HG03139 (cell line): ENCODE measurements at regions not wholly inside any gene's neighbourhood (a gene's known extent, or its start where the extent isn't known, plus 50 kb on each side); places are given as distances from the start of the nearest gene placed in this dataset.
"Not testable (repeated sequence)": the region's sequence is repeated elsewhere in the genome, so short reads cannot be mapped to it uniquely, and the experiment has no call there.

Experiments
- ATAC-seq: cut with Tn5 transposase; IDR thresholded peaks from one replicate; pipeline ENCODE4 v1.9.1; 2021; ENCODE audit not compliant: unreplicated experiment

DNA sequence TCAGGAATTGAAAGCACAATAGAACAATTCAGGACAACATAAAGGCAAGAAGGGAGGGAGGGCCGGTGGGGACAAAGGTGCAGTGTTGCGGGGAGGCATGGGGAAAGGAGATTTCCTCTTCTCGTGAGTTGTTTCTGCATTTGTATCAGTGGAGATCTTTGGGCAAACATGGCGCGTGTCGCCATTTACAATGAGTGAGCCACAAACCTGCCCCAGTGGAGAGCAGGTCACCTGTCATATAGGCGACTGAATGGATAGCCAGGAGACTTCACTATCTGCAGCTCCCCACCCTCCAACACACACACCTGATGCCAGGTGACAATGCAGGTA, 87.7 kb upstream of the SLC45A1 start:
- ATAC-seq, result no peak

DNA sequence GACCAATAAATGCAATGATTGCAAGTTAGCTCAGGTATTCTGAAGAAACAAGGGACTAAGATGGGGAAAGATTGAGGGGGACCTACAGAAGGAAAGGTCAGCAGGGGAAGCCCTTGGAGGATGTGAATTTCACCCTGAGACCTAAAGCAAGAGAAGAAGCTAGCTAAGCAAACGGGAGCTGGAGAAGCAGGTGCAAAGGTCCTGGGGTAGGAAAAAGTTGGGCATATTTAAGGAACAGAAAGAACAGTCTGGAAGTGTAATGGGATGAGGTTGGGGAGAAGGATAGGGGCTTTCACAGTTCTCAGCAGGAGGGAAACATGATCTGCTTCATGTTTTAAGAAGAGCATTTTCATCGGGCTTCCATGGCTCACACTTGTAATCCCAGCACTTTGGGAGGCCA, 89.7 kb upstream of the SLC45A1 start:
- ATAC-seq, result no peak

DNA sequence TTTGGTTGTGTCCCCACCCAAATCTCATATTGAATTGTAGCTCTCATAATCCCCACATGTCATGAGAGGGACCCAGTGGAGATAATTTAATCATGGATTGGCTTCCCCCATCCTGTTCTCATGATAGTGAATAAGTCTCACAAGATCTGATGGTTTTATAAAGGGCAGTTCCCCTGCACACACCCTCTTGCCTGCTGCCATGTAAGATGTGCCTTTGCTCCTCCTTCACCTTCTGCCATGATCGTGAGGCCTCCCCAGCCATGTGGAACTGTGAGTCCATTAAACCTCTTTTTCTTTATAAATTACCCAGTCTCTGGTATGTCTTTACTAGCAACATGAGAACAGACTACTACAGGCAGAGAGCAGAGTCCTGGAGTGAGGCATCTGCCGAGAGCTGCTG, 90.2 kb upstream of the SLC45A1 start:
- ATAC-seq, result not testable (repeated sequence)

DNA sequence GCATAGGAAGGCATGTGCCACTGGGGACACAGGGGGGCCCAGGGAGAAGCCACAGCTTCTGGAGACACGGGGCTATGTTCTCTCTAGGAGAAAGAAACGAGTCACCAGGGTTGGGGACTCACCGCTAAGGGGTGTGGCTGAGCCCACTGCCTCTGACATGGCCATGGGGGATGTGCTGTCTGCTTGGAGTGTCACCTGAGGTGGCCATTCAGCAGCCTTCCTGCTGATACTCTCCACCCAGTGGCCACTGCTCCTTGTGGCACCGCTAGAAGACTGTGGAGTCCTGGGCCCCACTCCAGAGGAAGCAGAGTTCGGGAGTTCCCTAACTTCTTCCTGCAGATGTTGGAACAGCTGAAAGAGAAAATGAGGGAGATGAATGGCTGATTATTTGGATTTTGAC, 91.2 kb upstream of the SLC45A1 start:
- ATAC-seq, result no peak

DNA sequence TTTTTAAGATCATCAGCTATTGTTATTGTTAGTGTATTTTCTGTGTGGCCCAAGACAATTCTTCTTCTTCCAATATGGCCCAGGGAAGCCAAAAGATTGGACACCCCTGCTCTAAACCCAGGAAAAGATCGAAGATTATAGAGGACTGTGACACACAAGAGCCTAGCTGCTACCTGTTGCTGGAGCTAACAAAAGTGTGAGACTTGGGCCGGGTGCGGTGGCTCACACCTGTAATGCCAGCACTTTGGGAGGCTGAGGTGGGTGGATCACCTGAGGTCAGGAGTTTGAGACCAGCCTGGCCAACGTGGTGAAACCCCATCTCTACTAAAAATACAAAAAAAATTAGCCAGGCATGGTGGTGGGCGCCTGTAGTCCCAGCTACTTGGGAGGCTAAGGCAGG, 91.9 kb upstream of the SLC45A1 start:
- not testable (repeated sequence) for ATAC-seq

DNA sequence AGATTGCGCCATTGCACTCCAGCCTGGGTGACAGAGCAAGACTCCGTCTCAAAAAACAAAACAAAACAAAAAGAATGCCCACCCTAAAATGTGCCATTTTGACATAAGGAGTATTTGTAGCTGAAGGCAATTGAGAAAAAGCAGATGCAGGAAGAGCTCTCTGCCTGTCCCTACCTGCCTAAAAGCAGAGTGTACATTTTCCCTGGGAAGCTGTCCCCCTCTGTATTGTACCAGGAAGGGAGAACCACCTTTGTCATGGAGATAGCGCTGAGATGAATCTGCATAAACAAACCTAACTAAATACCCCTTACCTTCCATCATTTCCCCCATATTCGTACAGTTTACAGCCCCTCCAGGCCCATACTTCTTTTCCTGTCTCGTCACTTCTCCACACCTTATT, 94.4 kb upstream of the SLC45A1 start:
- no peak for ATAC-seq

DNA sequence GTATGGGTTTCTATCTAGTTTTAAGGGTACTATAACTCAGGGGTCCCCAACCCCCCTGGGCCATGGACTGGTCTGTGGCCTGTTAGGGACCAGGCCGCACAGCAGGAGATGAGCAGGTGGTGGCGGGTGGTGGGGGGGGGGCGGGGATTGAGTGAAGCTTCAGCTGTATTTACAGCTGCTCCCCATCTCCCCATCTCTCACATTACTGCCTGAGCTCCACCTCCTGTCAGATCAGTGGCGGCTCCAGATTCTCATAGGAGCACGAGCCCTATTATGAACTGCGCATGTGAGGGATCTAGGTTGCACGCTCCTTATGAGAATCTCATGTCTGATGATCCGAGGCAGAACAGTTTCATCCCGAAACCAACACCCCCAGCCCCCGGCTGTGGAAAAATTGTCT, 95.1 kb upstream of the SLC45A1 start:
- no peak for ATAC-seq

DNA sequence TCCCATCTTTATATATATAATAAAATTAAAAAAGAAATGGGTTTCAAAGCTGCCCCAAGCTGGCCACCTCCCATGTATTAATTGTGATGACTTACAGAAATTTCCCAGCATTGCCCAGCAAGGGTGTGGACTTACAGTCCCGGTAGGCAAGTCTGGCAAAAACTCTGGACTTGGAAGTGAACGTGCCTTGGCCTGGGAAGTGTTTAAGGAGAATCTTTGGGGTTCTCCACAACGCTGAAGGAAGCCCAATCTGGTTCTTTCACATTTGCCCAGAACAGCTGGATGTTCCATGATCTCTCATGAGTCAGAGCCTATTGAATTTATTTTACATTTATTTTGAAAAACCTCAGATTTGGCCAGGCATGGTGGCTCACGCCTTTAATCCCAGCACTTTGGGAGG, 98.4 kb upstream of the SLC45A1 start:
- no peak for ATAC-seq

DNA sequence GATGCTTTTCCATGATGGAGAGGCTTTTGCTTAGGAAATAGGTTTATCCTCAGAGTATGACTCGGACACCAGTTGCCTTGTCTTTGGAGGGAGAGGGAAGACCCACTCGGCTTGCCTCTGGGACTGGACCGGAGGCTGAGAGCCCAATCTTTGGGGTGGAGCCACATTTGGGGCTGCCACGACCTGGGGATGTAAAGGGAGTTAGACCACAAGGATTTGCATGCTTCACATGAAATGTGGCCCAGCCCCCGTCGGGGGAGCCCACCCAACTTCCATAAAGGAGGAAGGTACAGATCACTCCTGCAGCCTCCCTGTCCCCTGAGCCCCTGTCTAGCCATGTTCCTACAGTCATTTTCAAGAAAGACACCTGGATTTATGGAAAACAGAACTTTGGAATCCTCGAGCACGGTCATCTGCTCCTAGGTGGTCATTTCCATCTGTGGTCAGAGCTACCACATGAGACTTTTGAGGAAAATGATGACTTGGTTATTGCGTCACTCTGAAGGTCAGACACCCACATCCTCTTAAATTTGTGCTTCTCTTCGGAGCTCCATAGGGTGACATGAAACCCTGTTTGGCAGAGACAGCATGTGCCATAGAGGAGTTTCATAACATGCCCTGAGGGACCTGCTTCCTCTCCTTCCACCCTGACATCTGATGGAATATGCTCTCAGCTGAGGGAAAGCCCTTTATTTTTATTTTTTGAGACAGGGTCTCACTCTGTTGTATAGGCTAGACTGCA, 99.4 kb upstream of the SLC45A1 start:
- ATAC-seq, result no peak

DNA sequence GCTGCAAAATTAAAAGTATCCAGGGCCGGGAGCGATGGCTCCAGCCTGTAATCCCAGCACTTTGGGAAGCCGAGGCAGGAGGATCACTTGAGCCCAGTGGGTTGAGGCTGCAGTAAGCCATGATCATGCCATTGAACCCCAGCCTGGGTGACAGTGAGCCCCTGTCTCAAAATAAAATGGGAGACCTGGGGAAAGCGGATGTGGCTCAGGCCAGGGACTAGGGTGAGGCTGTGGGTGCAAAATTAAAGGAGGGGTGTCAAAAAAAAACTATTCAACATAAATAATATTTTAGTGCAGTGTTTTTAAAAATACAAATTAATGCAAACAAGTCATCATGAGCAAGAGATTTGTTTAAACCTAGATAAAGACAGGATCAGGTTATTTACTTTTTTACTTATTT, 100.1 kb upstream of the SLC45A1 start:
- no peak for ATAC-seq

DNA sequence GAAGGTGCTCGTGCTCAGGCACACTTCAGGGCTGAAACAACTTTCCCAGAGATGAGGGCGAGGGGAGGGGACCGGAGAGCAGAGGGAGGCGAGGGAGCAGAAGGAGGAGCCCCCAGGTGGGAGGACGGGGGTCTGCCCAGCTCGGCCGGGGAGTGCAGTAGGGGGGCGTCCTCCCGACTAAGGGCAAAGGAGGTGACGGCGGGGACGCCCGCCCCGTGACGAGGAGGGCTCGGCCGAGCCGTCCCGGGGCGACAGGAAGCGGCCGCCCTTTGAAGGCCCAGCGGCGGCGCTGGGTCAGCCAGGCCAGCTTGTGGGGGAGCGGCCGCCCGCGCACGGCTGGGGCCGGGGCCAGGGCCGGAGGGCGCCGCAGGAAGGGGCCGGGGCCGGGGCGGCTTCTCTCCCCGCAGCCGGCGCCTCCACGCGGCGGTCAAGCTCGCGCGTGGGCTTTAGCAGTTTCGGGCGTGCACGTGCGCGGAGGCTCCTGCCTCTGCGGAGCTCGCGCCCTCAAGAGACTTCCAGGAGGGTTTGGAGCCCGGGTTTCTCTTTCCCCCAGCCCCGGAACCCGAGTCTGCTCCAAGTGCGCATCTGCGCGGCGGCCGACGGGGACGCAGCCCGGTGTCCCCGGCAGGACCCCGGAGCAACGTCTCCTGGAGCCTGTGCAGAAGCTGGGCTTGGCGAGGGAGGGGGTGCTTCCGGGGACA, 100.8 kb upstream of the SLC45A1 start:
- no peak for ATAC-seq

DNA sequence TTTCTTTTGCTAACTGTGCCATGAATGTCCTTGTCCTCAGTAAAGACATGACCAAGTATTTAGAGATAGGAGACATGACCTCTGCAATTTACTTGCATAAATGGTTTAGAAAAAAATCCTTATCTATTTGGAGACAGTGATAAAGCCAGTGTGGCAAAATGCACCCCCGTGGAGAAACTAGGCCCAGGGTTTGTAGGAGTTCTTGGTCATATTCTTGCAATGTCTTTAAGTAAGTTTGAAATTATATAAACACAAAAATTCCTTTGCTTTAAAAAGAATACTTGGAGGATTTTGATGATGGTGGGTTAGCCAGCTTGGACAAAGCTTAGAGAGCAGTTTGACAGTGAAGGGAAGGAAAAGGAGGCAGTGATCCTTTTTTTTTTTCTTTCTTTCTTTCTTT, 101.9 kb upstream of the SLC45A1 start:
- ATAC-seq, result no peak

DNA sequence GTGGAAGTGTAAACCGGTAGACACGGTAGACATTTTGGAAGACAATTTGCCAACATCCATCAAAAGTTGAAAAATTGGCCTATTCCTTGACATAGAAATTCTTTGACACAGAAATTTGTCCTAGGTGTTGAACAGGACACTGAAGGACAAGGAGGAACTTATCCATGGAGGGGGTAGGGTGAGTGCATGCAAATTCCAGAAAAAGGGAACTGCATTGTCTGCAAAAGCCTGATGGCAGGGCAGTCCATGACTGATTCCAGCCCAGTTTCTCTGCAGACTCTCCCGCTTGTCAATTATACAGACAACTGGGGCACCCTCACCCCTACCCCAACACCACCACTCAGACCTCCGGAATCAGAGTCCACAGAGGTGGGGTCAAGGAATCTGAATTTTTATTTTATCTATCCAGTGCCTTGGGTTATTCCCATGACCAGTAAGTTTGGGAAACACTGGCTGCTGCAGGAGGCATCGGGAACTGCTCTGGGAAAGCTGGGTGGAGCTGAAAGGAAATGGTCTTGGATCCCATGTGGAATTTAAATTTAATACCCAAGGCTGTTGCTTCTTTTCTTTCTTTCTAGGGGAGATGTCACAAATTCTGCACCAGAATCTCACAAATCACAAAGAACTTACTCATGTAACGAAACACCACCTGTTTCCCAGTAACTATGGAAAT, 103.3 kb upstream of the SLC45A1 start:
- no peak for ATAC-seq

DNA sequence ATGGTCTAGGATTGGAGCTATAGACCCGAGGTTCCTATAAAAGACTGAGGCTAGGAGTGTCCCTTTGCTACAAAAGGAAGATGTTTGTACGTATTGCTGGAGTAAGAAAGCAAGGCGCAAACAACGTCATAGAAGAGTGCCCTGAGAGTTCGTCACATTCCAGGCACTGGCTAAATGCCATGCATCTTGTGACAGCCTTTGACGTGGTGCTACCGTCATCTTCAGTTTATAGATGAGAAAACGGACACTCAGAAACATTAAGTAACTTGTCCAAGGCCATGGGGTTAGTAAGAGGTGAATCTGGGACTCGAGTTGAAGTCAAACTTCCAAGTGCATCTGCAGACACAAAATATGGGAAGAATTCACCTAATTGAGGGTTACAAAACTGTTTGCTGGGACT, 104.2 kb upstream of the SLC45A1 start:
- ATAC-seq, result no peak

DNA sequence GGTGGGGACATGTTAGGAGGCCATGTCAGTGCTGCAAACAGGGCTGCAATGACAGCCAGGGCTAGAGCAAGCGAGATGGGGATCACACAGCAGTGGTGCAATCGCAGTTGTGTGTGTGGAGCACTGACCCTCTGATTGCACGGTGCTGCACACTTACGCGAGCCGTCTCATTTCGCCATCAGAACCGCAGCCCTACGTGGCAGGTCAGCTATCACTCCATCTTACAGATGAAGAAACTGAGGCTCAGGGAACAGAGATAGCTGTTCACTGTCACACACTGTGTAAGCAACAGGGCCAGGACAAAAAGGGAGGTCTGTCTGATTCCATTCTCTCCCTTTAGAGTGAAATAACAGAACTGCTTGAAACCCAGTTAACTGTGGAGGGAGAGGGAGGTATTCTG, 104.8 kb upstream of the SLC45A1 start:
- ATAC-seq, result no peak

DNA sequence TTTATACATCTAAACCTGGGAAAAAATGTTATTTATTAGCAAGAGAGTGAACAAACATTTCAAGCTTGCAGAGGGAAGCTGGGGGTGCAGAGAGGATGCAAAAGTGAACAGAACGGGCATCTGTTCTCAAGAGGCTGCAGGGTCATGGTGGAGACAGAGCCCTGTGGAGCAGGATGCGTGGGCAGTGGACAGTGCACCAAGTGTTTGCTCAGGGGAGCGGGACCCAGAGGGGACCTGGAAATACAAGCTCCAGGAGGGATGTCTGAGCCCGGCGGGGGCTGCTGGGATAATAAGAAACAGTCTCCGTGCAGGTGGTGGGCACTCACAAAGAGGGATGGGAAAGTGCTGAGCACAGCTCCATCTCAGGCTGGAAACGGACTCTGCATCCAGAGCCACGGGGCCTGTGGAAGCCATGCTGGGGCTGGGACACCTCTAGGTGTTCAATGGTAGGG, 105.3 kb upstream of the SLC45A1 start:
- ATAC-seq, result no peak

DNA sequence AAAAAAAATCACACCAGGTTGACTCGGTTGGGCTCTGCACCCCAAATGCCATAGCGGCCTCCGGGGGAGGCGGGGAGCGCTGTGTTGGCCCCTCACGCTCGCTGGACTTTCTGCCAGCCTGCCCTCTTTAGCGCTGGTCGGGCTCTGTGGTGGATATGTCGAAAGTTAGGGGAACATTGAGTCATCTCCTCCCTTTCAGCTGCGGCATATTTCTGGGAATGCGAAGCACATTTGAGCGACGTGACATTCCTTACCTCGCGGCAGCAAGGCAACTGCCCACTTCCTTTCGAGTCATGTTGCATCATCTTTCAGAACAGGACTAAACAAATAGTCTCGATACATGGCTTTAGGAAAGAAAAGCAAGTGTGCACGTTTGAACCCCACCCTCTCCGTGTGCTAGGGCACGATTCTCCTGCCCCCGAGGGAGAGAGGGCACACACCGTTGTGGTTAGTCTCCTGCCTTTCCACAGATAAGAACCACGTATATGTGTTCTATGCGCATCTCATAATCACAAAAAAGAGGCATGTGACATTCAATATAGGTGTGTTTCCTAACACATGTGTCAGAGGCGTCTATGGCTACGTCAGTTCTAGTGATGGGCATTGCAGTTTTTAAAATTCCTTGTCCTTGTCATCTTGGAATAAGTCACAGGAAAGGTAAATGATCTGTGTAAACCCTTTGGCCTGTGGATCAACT, 105.9 kb upstream of the SLC45A1 start:
- ATAC-seq, result no peak

DNA sequence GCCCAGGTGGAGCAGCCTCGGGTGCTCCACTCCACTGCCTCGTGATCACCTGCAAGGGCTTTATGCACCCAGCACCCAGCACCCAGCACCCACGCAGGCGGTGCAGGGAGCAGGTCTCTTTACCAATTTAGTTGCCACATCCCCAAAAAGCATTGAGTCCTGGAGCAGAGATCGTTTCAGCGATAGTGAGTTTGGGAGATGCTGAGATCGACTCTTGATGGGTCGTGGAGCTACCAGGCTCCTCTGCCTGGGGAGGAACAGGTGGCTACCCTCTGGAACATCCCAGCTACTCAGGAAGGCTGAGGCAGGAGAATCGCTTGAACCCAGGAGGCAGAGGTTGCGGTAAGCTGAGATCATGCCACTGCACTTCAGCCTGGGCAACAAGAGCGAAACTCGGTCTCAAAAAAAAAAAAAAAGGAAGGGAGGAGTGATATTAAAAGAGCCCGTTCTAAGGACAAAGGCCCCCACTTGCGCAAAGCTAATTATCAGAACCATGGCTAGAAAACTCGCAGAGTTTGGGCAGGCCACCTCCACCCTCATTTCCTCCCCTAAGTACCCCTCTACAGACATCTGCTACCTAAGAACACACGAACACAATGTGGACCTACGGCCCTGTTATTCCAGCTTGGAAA, 106.5 kb upstream of the SLC45A1 start:
- ATAC-seq, result no peak

DNA sequence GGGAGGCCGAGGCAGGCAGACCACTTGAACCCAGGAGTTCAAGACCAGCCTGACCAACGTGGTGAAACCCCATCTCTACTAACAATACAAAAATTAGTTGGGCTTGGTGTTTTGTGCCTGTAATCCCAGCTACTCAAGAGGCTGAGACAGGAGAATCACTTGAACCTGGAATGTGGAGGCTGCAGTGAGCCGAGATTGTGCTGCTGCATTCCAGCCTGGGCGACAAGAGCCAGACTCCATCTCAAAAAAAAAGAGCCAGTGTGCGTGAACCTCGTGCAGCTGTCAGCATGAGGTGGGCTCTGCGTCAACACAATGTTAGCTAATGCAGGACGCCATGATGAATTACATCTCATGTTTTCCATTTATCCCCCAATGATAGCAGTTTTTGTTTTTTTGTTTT, 110.7 kb upstream of the SLC45A1 start:
- ATAC-seq, result no peak

DNA sequence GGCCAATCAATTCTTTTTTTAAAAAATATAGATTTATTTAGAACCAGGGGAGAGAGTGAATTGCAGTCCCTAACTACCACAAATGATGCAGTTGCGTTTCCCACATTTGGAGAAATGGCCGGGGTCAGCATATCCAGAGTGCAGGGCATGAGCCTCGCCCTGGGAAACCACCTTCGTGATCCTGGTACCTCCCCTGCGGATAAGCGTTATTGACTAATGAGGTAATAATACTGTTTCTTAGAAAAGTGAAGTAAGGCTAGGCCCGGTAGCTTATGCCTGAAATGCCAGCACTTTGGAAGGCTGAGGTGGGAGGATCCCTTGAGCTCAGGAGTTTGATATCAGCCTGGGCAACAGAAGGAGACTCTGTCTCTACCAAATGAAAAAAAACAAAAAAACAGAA, 111.5 kb upstream of the SLC45A1 start:
- no peak for ATAC-seq

DNA sequence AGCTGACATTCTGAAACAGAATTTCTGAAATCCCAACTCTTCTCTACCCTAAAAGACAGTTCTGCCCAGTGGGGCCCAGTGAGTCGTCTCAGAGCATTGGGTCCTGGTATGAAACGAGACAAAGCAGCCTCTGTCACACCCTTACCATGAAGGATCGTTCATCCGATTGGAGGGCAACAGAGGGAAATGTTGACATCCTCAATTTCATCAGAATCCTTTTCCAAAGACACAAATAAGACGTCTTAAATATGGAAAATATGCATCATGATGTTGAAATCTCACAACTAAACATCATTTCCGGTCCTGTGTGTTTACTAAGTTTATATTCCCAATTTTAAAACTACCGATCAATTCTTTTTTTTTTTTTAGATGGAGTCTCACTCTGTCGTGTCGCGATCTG, 112.1 kb upstream of the SLC45A1 start:
- no peak for ATAC-seq
